HG02970 (cell line): ENCODE measurements at regions not wholly inside any gene's neighbourhood (a gene's known extent, or its start where the extent isn't known, plus 50 kb on each side); places are given as distances from the start of the nearest gene placed in this dataset.

Experiments
- ATAC-seq: cut with Tn5 transposase; IDR thresholded peaks from one replicate; pipeline ENCODE4 v1.9.1; 2021; ENCODE audit warnings: mild to moderate bottlenecking, moderate library complexity, moderate number of reproducible peaks; ENCODE audit not compliant: unreplicated experiment, low FRiP score

DNA sequence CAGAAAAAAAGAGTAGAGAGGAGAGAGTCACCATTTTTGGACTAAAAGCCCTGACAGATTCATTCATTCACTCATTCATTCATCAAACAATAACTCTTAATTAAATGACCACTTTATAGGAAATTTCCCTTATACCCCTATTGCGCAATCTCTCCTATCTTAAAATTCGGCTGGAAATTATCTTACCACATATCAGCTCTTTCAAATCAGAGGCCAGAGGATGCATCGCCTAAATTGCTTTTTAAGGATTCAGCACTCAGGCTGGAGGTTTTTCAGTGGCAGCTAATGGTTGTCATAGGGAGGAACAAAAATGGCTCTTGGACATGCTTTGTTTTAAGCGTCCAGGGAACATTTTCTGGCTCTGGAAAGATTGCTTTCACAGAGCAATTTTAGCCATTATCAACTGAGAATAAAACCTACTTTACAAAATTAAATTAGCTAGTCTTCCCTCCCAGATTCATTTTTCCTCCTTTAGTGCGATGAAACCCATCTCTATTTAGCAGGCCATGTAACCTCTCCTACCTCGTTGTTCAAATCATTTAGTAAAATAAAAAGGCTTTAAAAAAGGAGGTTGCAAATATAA is 115.2 kb downstream of the OLFM4 start:
- ATAC-seq, result no peak

DNA sequence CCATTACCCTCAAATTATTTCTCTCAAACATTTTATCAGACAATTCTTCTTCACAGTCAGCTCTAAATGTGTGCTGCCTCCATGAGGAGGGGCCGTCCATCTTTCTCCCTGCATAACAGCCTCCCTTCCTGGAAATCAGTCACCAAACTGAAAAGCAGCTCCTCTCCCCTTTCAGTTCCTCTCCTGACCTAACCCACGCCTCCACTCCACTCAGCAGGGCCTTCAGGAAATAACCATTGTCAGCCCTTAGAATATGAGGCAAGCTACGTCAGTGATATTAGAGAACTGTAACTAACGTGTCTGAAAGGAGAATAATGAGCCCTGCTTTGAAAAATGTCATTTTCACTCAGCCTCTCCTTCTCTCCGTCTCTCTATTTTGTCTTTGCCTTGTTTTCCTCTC is 116.2 kb downstream of the OLFM4 start:
- ATAC-seq, result no peak

DNA sequence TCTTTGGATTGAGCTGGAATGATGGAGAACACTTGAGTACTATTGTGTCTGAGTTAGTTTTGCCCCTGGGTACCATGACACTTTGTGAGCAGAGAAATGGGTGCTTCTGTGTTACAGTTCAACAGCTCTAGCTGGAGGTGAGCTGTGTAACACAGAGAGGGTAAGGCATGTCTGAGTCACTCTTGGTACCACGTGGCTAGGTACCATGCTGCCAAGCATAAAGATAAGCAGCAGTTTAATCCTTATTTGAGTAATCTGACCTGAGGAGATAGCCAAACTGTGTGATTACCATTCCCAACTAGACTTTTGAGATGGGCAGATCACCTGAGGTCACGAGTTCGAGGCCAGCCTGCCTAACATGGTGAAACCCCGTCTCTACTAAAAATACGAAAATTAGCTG is 122.0 kb downstream of the OLFM4 start:
- ATAC-seq, result no peak

DNA sequence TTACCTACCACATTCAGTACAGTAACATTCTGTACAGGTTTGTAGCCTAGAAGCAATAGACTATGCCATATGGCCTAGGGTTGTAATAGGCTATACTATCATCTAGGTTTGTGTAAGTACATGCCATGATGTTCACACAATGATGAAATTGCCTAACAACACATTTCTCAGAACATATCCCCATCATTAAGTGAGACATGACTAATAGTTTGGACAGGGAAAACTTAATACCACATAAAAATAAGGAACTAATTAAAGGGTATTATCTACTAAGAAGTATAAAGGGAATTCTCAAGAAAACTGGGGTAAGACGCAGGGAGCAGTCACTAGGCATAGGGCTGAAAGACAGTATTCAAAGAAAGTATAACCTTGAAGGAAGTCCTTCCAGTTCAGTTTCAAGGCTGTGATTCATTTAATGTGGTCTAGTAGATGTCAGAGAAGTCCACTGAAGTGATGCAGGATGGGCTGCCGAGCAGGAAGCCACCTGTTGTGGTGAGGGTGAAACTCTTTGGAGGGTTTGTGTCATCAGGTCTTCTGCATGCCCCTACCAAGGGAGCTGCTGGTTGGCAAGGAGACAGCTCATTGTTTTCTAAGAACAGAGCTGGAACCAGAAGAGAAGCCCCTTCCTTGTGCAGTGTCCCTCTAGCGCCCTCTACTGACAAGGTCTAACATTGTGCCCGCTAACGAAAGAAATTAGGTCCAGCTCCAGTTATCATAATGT is 122.9 kb downstream of the OLFM4 start:
- ATAC-seq, result peak; percentile 90

DNA sequence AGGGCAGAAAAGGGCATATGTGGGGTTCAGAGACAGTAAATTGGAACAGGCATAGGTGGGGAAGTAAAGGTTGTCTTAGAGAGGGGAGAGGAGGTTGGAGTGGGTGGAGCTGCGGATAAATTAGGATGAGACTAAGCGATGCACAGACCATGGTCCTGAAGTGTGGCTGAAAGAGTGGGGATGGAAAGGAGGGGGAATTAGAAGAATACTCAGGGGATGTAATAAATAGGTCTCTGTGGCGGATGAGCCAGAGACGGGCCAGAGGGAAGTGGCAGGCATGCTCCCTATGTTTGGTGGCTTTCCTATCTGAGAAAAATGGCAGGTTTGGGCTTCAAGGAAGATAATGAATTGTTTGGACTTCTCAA is 123.4 kb downstream of the OLFM4 start:
- ATAC-seq, result no peak

DNA sequence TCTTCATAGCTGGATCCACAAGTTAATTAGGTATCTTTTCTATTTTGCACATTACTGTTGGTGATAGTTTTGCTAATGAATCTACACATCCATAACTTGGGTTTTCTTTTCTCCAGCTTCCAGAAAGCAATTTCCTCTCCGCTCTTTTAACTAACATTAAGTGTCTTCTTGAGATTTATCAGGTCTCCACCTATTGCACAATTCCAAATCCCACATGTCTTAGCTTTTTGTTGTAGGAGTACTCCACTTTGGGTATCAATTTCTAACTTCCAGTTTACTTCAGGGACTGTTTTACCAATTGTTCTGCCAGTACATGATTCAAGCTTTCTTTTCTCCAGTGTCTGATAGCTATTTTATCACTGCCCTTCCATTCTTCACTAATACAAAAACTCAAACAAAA is 129.6 kb downstream of the OLFM4 start:
- no peak for ATAC-seq

DNA sequence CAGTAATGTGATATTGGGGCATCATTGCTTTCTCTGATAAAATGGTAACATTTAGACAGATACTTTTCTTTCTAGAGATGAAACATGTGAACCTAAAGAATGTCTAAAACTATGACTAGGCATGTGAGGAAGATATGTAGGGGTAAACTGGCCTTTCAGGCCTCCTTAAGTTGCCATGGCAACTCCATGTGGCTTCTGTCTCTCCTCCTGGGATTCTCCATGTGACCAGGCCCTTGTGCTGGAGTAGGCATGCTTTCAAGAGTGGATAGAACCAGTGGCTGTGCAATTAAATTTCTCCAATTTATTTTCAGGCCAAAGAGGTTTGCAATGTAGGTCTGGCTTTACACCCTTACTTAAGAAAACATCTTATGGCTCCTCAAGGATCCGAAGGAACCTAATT is 130.8 kb downstream of the OLFM4 start:
- no peak for ATAC-seq

DNA sequence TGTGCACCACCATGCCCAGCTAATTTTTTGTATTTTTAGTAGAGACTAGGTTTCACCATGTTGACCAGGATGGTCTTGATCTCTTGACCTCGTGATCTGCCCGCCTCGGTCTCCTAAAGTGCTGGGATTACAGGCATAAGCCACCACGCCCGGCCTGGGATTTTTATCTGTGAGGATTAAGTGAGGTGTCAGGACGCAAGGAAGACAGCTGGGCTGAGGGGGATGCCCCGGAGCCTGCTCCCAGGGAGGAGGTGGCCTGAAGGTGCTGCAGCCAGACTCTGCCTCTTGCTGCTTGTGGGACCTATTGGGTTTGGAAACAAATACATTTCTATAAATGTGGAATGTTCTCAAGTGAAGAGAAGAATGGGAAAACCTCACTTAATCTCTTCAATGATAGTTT is 131.6 kb downstream of the OLFM4 start:
- no peak for ATAC-seq

DNA sequence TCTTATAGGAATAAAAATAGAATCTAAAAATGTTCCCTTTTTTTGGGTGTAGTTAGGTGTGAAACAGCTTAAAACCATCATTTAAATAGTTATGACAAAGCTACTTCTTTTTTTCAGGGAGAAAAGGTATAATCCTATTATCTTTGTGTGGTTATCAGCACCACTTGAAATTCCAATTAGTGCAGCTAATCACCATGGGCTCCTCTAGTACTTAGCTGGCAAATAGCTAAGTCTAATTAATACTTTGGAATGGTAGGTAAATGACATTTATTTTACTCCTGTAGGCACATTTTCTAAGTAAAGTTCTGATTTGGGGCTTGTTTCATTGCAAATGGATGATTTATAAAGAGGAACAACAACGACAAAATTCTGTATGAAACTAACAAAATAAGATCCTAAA is 132.6 kb downstream of the OLFM4 start:
- ATAC-seq, result no peak

DNA sequence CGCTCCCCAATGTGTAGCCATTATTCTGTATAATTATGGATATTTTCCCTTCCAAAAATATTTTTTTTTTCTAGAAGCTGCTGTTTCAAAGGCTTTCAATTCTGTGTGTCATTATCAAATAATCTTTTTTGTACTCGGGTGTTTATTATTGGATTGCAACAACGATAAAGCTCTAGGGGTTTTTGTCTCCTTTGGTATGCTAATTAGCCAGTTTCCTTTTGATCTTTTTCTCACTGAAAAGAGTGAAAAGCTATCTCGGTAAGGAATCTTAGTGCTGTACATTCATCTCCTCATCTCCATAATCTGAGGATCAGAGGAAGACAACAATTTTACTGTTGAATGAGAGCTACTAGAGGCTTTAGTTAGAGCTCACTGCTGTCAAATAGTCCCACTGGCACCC is 136.6 kb downstream of the OLFM4 start:
- ATAC-seq, result no peak

DNA sequence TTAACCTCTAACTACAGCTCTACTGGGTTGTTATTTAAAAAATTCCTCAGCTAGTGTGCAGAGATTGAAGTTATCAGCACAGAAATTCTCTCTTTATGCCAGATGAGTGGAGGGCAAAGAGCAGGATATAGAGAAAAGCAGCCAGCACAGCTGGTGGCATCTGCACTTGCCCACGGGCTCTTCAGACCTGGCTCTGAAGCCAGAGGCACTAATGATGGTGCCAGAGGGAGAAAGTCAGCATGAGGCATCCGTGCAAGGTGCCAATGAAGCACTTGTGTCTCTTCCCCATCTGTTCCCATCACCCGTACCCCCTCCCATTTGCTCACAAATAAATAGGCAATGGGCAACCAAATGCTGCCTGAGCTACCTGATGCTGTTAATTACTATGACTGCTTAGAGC is 138.9 kb downstream of the OLFM4 start:
- ATAC-seq, result no peak

DNA sequence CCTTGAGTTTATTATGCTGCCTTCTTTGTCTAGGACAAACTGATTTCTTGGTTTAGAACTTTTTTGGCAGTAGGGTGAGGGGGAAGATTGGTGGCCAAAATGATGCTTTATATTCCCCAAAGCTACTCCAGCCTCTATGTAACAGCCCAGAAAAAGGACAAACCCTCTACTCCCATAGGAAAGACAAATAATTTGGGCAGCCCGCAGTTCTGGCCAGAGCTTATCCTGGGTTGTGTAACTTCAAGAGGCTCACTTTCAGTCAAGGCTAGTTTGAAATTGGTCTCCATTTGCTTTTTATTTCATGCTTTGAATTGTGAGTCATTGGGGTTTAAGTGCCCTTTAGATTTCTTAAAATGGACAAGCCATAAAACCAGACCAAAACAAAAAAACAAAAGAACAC is 142.3 kb downstream of the OLFM4 start:
- ATAC-seq, result no peak

DNA sequence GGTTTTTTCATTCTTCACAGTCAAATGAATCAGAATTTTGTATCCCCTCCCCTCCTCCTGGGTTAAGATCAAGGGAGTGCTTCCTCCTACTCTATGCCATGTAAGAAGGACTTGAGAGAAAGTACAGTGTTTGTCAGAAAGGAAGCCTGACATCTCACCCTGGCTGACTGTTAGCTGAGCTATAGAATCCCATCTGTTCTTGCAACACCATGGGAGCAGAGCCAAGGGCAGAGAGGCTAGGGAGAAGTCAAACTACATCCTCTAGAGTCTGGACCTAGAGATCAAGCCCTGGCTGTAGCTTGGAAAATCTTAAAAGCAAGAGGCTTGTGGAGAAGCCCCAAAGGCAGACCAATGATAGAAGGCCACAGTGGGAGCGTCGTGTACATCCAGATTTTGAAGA is 145.9 kb downstream of the OLFM4 start:
- ATAC-seq, result no peak

DNA sequence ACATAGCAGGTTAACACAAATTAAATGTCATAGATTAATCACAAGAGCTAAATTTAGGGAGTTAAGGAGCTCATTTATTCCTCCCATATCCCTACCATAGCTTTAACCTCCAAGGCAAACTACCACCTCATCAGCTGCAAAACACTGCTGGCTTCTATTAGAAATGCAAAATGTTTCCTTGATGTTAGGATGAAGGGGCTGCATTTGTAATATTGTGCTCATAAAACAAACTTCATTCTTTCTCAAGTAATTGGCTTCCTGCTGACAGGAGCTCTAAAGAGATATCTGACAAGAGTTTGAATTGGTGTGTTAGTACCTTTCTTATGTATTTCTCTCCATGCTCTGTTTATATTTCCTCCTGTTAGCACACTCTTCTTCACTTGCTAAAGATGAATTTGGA is 152.1 kb downstream of the OLFM4 start:
- no peak for ATAC-seq

DNA sequence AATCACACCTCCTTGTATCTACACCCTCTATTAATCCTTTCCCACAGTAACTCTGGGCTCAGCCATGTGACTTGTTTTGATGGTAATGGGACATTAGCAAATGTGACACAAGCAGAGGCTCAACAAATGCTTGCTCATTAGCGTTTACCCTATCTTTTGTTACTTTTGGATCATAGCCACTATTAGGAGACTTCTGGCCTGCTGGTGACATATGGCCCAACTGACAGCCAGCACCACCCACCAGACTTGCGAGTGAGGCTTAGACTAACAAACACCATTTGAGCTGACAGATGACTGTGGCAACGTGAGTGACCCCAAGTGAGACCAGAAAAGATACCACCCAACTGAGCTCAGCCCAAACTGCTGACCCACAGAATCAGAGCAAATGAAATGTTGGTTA is 154.1 kb downstream of the OLFM4 start:
- no peak for ATAC-seq

DNA sequence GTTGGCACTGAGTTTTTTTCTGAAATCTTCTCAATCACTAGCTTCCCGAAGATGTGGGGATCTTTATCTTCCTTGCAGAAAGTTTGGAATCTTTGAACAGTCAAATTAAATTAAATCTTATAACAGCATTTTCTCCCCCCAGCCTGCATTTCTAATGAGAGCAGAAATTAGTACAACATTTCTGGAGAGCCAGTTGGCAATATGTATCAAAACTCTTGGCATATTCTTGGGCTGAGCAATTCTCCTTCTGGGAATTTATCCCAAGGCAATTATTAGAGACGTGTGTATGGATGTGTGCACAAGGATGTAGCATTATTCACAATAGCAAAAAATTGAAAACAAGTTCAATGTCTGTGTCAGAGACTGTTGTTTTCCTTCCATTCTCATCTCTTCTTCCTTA is 159.5 kb downstream of the OLFM4 start:
- ATAC-seq, result no peak

DNA sequence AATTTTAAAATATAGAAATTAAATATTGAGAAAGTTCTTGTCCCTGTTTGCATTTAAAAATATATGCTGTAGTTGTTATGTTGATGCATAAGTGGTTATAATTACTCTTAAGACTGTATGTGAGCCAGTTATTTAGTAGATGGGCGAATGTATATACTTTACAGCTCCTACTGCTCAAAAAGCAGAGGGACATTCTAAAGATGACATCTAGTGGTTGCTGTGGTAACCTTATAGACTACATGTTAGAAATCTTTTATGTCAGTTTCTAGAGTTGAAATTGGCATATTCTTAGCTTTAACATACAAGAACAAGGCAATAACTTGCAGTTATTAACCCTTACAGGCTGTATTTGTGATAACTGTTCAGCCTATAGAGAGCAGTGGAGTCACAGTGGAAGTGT is 160.5 kb downstream of the OLFM4 start:
- ATAC-seq, result no peak

DNA sequence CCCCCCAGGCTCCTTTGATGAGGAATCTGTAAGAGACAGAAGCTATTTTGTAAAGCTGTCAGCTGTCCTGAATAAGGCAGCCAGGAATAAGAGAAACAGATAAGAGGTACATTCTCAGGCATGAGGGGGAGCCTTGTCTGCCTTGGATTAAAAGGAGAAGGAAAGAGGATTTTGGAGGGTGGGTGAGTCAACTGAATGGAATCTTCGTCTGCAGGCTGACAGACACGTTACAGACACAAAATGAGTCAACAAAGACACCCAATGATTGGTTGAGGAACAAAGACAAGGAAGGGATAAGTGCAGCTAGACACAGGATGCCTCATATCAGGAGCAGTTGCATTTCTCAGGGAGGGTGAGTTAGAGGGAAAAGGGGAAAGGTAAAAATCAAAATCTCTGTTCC is 162.5 kb downstream of the OLFM4 start:
- no peak for ATAC-seq

DNA sequence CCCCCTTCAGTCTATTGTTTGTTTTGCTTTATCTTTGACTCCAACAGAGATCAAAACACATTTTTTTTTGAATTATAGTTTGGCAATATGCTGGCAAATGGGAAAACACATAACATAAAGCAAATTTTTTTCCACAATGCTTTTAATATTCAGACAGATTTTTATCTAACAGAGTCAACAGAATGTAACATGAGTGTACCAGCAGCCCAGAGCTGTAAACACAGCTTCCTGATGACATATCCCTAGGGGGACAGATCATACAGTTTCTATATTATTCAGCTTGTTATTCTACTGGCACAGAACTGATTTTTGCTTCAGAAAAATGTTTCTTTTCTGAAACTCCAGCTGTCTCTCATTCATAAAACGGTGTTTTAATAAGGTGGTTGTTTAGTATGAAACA is 168.8 kb downstream of the OLFM4 start:
- no peak for ATAC-seq

DNA sequence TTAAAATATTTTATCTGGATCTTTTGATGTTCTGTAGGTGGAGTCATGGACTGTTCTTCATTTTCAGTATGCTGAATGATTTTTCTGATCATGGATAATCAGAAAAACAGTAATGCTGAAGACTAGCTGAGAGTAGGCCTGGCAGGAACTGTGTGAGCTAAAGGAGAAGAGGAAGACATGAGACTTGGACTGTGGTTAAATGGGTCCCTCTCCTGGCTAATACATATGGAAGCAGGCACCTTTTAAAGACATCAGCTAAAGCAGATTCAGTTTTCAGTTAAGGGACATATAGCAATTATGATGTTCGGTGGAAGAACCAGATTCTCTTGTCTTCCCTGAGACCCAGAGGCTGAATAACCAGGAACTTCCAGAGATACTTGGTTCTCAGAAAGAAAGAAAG is 169.4 kb downstream of the OLFM4 start:
- no peak for ATAC-seq

DNA sequence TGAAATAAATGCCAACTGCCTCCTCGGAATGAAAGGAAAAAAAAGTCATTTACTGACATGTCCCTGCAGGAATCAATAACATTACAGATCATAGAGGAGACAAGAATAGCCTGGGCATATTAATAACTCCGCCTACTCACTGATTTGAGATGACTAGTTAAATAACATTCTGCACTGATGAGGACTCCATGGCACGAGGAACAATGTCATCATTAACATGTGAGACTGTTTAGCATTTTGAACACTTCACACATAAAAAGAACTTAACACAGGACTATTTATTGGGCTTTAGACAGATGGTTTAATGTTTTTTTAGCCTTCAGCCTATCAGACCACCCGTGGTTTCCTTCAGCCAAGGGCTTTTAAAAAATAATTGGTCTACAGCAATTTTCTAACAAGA is 170.1 kb downstream of the OLFM4 start:
- ATAC-seq, result no peak

DNA sequence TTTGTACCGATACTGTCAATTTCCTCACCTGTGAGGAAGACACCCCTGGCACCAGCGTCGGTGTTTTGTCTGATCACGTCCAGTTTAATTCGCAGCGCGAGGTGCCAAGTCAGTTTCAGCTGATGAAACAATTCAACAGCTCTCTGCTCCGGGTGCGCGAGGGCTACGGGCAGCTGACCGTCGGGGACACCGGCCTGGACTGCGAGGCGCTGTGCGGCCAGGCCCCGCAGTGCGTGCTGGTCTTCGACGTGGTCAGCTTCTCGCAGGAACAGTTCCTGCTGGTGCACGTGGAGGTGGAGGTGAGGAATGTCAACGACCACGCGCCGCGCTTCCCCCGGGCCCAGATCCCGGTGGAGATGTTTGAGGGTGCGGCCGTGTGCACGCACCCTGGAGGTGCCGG is 171.5 kb downstream of the OLFM4 start:
- no peak for ATAC-seq
